ENCODE measurements at regions not wholly inside any gene's neighbourhood (a gene's known extent, or its start where the extent isn't known, plus 50 kb on each side); places are given as distances from the start of the nearest gene placed in this dataset.

DNA sequence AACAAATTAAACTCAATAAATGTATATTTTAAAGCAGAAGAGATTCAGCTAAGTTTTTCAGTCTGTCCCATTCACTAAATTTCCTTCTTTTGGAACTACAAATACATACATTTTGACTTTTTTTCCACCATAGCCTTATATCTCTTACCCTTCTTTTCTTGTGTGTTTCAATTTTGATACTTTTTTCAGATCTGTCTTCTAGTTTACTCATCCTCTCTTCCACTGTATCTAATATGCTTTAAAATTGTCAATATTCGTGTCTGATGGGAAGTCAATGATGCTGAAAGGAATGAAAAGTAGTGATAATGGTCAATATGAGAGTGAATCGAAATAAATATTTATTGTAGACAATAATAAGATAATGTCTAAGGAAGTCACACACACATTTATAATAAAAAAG is 332.3 kb upstream of the KIRREL3 start:
- no peak for TF ChIP-seq FOS (IDR thresholded peaks at IDR 0.05; ENCODE audit: borderline replicate concordance, insufficient read depth, low read length)
- TF ChIP-seq, protein P1, sequence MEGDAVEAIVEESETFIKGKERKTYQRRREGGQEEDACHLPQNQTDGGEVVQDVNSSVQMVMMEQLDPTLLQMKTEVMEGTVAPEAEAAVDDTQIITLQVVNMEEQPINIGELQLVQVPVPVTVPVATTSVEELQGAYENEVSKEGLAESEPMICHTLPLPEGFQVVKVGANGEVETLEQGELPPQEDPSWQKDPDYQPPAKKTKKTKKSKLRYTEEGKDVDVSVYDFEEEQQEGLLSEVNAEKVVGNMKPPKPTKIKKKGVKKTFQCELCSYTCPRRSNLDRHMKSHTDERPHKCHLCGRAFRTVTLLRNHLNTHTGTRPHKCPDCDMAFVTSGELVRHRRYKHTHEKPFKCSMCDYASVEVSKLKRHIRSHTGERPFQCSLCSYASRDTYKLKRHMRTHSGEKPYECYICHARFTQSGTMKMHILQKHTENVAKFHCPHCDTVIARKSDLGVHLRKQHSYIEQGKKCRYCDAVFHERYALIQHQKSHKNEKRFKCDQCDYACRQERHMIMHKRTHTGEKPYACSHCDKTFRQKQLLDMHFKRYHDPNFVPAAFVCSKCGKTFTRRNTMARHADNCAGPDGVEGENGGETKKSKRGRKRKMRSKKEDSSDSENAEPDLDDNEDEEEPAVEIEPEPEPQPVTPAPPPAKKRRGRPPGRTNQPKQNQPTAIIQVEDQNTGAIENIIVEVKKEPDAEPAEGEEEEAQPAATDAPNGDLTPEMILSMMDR (IDR thresholded peaks at IDR 0.05; ENCODE audit: extremely low read depth in 1 of 2, insufficient read depth in 1 of 2, low read depth in 1 of 2, low read length in 2 of 2): no peak
- no peak for TF ChIP-seq POLR2A (IDR thresholded peaks at IDR 0.05; ENCODE audit: low read depth, low read length)
- no peak for TF ChIP-seq POLR2AphosphoS5 (IDR thresholded peaks at IDR 0.05; ENCODE audit: insufficient read depth, low read depth, low read length)

Data from endothelial cell of umbilical vein (primary cell).